Fibroblast of lung (primary cell): ENCODE measurements at regions not wholly inside any gene's neighbourhood (a gene's known extent, or its start where the extent isn't known, plus 50 kb on each side); places are given as distances from the start of the nearest gene placed in this dataset.

Experiments
- DNase-seq, 2 donors: peaks; one replicate each; pipeline versions ENCODE4 v3.0.0 to v3.0.0-alpha.2; 2010; ENCODE audit warnings: low read depth in 2 of 2
- H2AFZ ChIP-seq: 2 replicates; pipeline ENCODE4 v1.5.1; 2012; ENCODE audit warnings: low read length, control low read depth, inconsistent platforms
- H3K27ac ChIP-seq: 2 replicates; pipeline ENCODE4 v1.5.1; 2011; ENCODE audit warnings: low read length, control low read depth; ENCODE audit not compliant: insufficient read depth
- H3K27me3 ChIP-seq: 2 replicates; pipeline ENCODE4 v1.5.1; 2011; ENCODE audit warnings: mild to moderate bottlenecking, low read length; ENCODE audit not compliant: control insufficient read depth, insufficient read depth
- H3K36me3 ChIP-seq: 2 replicates; pipeline ENCODE4 v1.5.1; 2011; ENCODE audit warnings: low read length; ENCODE audit not compliant: control insufficient read depth, insufficient read depth
- H3K4me1 ChIP-seq: 2 replicates; pipeline ENCODE4 v1.5.1; 2011; ENCODE audit warnings: low read length; ENCODE audit not compliant: control insufficient read depth, insufficient read depth; ENCODE audit errors: extremely low read depth
- H3K4me2 ChIP-seq: 2 replicates; pipeline ENCODE4 v1.5.1; 2011; ENCODE audit warnings: low read length, control low read depth; ENCODE audit not compliant: insufficient read depth; ENCODE audit errors: extremely low read depth
- H3K4me3 ChIP-seq, 4 experiments: fragments of 200-600 bp in 1 of 4; sonication (generic) in 1 of 4; replicated peaks in 1 of 4; 2 replicates each; pipeline ENCODE4 v1.5.1; 2011 to 2016; ENCODE audit warnings: low read length in 4 of 4, low read depth in 3 of 4, mild to moderate bottlenecking in 3 of 4, control low read depth in 2 of 4, inconsistent platforms in 1 of 4, mixed read lengths in 1 of 4; ENCODE audit not compliant: insufficient read depth in 1 of 4; ENCODE audit errors: control extremely low read depth in 1 of 4
- H3K79me2 ChIP-seq: 2 replicates; pipeline ENCODE4 v1.5.1; 2012; ENCODE audit warnings: mild to moderate bottlenecking, low read length, inconsistent platforms; ENCODE audit not compliant: control insufficient read depth, insufficient read depth
- H3K9ac ChIP-seq: 2 replicates; pipeline ENCODE4 v1.5.1; 2011; ENCODE audit warnings: mild to moderate bottlenecking, low read length, control low read depth; ENCODE audit not compliant: insufficient read depth
- H3K9me3 ChIP-seq: 2 replicates; pipeline ENCODE4 v1.5.1; 2012; ENCODE audit warnings: low read depth, low read length; ENCODE audit not compliant: control insufficient read depth, insufficient read depth
- H4K20me1 ChIP-seq: 2 replicates; pipeline ENCODE4 v1.5.1; 2011; ENCODE audit warnings: low read length; ENCODE audit not compliant: control insufficient read depth, insufficient read depth; ENCODE audit errors: extremely low read depth
- EZH2 ChIP-seq: IDR thresholded peaks from 2 replicates; pipeline ENCODE4 v1.5.1; 2012; ENCODE audit warnings: low read length, control low read depth, mild to moderate bottlenecking; ENCODE audit errors: missing control alignments
- TF ChIP-seq, protein P1 (sequence below), 2 donors: IDR thresholded peaks in 1 of 2; conservative IDR thresholded peaks in 1 of 2; 1 replicate in 1 of 2; 2 replicates in 1 of 2; pipeline ENCODE4 v1.5.1; 2011 to 2012; ENCODE audit warnings: low read length in 2 of 2, control low read depth in 1 of 2, inconsistent platforms in 1 of 2, low read depth in 1 of 2, mild to moderate bottlenecking in 1 of 2

GRCh38 chr3:95775486-95776094 is 1038.8 kb upstream of the EPHA6 start:
- no peak overlapping the region for H3K4me2 ChIP-seq
- H3K27ac ChIP-seq: no peak overlapping the region
- DNase-seq: no peak
- H3K27me3 ChIP-seq: no peaks in the 10 kb centered on the region
- no peaks in the 10 kb centered on the region for H4K20me1 ChIP-seq
- H3K4me1 ChIP-seq: no peaks in the 10 kb centered on the region
- H3K36me3 ChIP-seq: no peaks in the 10 kb centered on the region
- no peaks in the 10 kb centered on the region for H3K79me2 ChIP-seq
- TF ChIP-seq, protein P1, sequence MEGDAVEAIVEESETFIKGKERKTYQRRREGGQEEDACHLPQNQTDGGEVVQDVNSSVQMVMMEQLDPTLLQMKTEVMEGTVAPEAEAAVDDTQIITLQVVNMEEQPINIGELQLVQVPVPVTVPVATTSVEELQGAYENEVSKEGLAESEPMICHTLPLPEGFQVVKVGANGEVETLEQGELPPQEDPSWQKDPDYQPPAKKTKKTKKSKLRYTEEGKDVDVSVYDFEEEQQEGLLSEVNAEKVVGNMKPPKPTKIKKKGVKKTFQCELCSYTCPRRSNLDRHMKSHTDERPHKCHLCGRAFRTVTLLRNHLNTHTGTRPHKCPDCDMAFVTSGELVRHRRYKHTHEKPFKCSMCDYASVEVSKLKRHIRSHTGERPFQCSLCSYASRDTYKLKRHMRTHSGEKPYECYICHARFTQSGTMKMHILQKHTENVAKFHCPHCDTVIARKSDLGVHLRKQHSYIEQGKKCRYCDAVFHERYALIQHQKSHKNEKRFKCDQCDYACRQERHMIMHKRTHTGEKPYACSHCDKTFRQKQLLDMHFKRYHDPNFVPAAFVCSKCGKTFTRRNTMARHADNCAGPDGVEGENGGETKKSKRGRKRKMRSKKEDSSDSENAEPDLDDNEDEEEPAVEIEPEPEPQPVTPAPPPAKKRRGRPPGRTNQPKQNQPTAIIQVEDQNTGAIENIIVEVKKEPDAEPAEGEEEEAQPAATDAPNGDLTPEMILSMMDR (conservative IDR thresholded peaks at IDR 0.05 in 1 of 2, IDR thresholded peaks at IDR 0.05 in 1 of 2; ENCODE audit: low read depth in 1 of 2, low read length in 2 of 2): no peak
- no peak for TF ChIP-seq EZH2
- no peaks in the 10 kb centered on the region for H3K9me3 ChIP-seq
- H2AFZ ChIP-seq: no peak overlapping the region
- H3K4me3 ChIP-seq: no peak overlapping the region
- no peak overlapping the region for H3K9ac ChIP-seq

DNA sequence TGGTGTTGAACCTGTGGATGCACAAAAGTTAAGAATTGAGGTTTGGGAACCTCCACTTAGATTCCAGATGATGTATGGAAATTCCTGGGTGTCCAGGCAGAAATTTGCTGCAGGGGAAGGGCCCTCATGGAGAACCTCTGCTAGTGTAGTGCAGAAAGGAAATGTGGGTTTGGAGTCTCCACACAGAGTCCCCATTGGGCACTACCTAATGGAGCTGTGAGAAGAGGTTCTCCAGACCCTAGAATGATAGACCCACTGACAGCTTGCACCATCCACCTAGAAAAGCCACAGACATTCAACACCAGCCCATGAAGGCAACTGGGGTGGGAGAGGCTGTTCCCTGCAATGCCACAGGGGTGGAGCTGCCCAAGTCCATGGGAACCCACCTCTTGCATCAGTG is 1032.8 kb upstream of the EPHA6 start:
- Histone ChIP-seq H3K27me3 (no peaks in the 10 kb centered on the region), H2AFZ (no peak overlapping the region), H3K36me3 (no peaks in the 10 kb centered on the region), H3K79me2 (no peaks in the 10 kb centered on the region), H3K27ac (no peak overlapping the region), H3K9me3 (no peaks in the 10 kb centered on the region), H3K4me3 (no peak overlapping the region), H3K9ac (no peak overlapping the region), H3K4me1 (no peaks in the 10 kb centered on the region), H4K20me1 (no peaks in the 10 kb centered on the region), H3K4me2 (no peak overlapping the region)
- TF ChIP-seq, protein P1 (conservative IDR thresholded peaks at IDR 0.05 in 1 of 2, IDR thresholded peaks at IDR 0.05 in 1 of 2; ENCODE audit: low read depth in 1 of 2, low read length in 2 of 2): no peak
- no peak for TF ChIP-seq EZH2
- no peak for DNase-seq

GRCh38 chr3:95789111-95789510 is 1025.3 kb upstream of the EPHA6 start:
- no peak overlapping the region for H3K4me3 ChIP-seq
- H3K9ac ChIP-seq: no peak overlapping the region
- no peak overlapping the region for H3K4me2 ChIP-seq
- H3K27me3 ChIP-seq: no peaks in the 10 kb centered on the region
- no peaks in the 10 kb centered on the region for H3K9me3 ChIP-seq
- H4K20me1 ChIP-seq: no peaks in the 10 kb centered on the region
- DNase-seq: no peak
- H3K36me3 ChIP-seq: no peaks in the 10 kb centered on the region
- TF ChIP-seq, protein P1 (conservative IDR thresholded peaks at IDR 0.05 in 1 of 2, IDR thresholded peaks at IDR 0.05 in 1 of 2; ENCODE audit: low read depth in 1 of 2, low read length in 2 of 2): no peak
- TF ChIP-seq EZH2: no peak
- H3K79me2 ChIP-seq: no peaks in the 10 kb centered on the region
- H2AFZ ChIP-seq: no peak overlapping the region
- no peak overlapping the region for H3K27ac ChIP-seq
- no peaks in the 10 kb centered on the region for H3K4me1 ChIP-seq
